IMR-90 (cell line): ENCODE measurements at regions not wholly inside any gene's neighbourhood (a gene's known extent, or its start where the extent isn't known, plus 50 kb on each side); places are given as distances from the start of the nearest gene placed in this dataset.
"Not testable (repeated sequence)": the region's sequence is repeated elsewhere in the genome, so short reads cannot be mapped to it uniquely, and the experiment has no call there.

Source experiments
- ATAC-seq: fragments of 200-7000 bp; cut with Tn5 transposase; 2 replicates; pipeline ENCODE4 v1.9.1; 2020; ENCODE audit warnings: low read depth, mild to moderate bottlenecking, moderate library complexity
- BruUV-seq: library from RNA; stranded (reverse); fragments of 400-500 nt; replicated peaks from 2 replicates; lab custom pipeline; 2021; lab: Mats Ljungman, UMichigan
- CTCF ChIA-PET: fragments of 300-600 bp; formaldehyde crosslinking; extraction: SDS; loops from one replicate; lab custom pipeline; 2021; ENCODE audit warnings: antibody characterized with exemption; lab: Yijun Ruan, JAX
- POLR2A ChIA-PET: fragments of 300-600 bp; sonication (Branson Sonifier 250); formaldehyde crosslinking; loops from one replicate; lab custom pipeline; 2022; ENCODE audit warnings: antibody characterized with exemption; ENCODE audit not compliant: unreplicated experiment; lab: Charles Lee
- DNase-seq: peaks from one replicate; pipeline ENCODE4 v3.0.0; 2013
- H2AFZ ChIP-seq: replicated peaks from 2 replicates; pipeline ENCODE3; 2013; ENCODE audit warnings: low read length, mild to moderate bottlenecking; ENCODE audit not compliant: poor library complexity
- H2AK5ac ChIP-seq: 2 replicates; pipeline ENCODE4 v1.6.1; 2013; ENCODE audit warnings: low read depth, low read length, inconsistent platforms
- H2AK9ac ChIP-seq: replicated peaks from 2 replicates; pipeline ENCODE3; 2013; ENCODE audit warnings: mild to moderate bottlenecking, low read depth, low read length, moderate library complexity; ENCODE audit not compliant: poor library complexity
- H2BK120ac ChIP-seq: 2 replicates; pipeline ENCODE4 v1.6.1; 2013; ENCODE audit warnings: low read depth, low read length, inconsistent platforms
- H2BK15ac ChIP-seq: 3 replicates; pipeline ENCODE4 v1.6.1; 2013; ENCODE audit warnings: low read depth, low read length, inconsistent platforms
- H2BK20ac ChIP-seq: 2 replicates; pipeline ENCODE4 v1.6.1; 2013; ENCODE audit warnings: low read depth, mild to moderate bottlenecking, inconsistent platforms, low read length, moderate library complexity
- H2BK5ac ChIP-seq: 2 replicates; pipeline ENCODE4 v1.6.1; 2013; ENCODE audit warnings: mild to moderate bottlenecking, low read depth, low read length, inconsistent platforms; ENCODE audit not compliant: poor library complexity, severe bottlenecking
- H3K14ac ChIP-seq: replicated peaks from 2 replicates; pipeline ENCODE4 v1.6.1; 2013; ENCODE audit warnings: low read depth, low read length, inconsistent platforms
- H3K18ac ChIP-seq: 2 replicates; pipeline ENCODE4 v1.6.1; 2013; ENCODE audit warnings: low read depth, low read length, control low read depth
- H3K23ac ChIP-seq: 2 replicates; pipeline ENCODE4 v1.6.1; 2013; ENCODE audit warnings: low read depth, low read length, inconsistent platforms
- H3K27ac ChIP-seq: 2 replicates; pipeline ENCODE4 v1.5.1; 2013; ENCODE audit warnings: mild to moderate bottlenecking, control low read depth, low read length; ENCODE audit not compliant: insufficient read depth
- H3K27me3 ChIP-seq: 2 replicates; pipeline ENCODE4 v1.6.1; 2013; ENCODE audit warnings: low read length; ENCODE audit not compliant: control insufficient read depth, insufficient read depth
- H3K36me3 ChIP-seq: 2 replicates; pipeline ENCODE4 v1.6.1; 2013; ENCODE audit warnings: low read length, mixed read lengths; ENCODE audit not compliant: control insufficient read depth, insufficient read depth
- H3K4ac ChIP-seq: 2 replicates; pipeline ENCODE4 v1.6.1; 2013; ENCODE audit warnings: low read depth, low read length, inconsistent platforms
- H3K4me1 ChIP-seq: 2 replicates; pipeline ENCODE4 v1.6.1; 2013; ENCODE audit warnings: low read length, mixed read lengths; ENCODE audit not compliant: control insufficient read depth, insufficient read depth
- H3K4me2 ChIP-seq: 2 replicates; pipeline ENCODE4 v1.6.1; 2013; ENCODE audit warnings: low read depth, mild to moderate bottlenecking, control low read depth, low read length, moderate library complexity
- H3K4me3 ChIP-seq: 2 replicates; pipeline ENCODE4 v1.5.1; 2013; ENCODE audit warnings: low read depth, mild to moderate bottlenecking, control low read depth, low read length, moderate library complexity; ENCODE audit not compliant: insufficient read depth
- H3K56ac ChIP-seq: 2 replicates; pipeline ENCODE4 v1.6.1; 2013; ENCODE audit warnings: low read length, inconsistent platforms; ENCODE audit not compliant: insufficient read depth; ENCODE audit errors: extremely low read depth
- H3K79me1 ChIP-seq, 2 experiments: 2 replicates each; pipeline ENCODE4 v1.6.1; 2013; ENCODE audit warnings: low read length in 2 of 2, inconsistent platforms in 1 of 2, low read depth in 1 of 2
- H3K9ac ChIP-seq: 2 replicates; pipeline ENCODE4 v1.6.1; 2013; ENCODE audit warnings: low read depth, low read length, control low read depth
- H3K9me1 ChIP-seq: 2 replicates; pipeline ENCODE4 v1.6.1; 2013; ENCODE audit warnings: low read length, inconsistent platforms; ENCODE audit not compliant: insufficient read depth
- H3K9me3 ChIP-seq: 2 replicates; pipeline ENCODE4 v1.6.1; 2013; ENCODE audit warnings: low read length; ENCODE audit not compliant: control insufficient read depth, insufficient read depth
- H4K20me1 ChIP-seq: 2 replicates; pipeline ENCODE4 v1.6.1; 2013; ENCODE audit warnings: low read length, inconsistent platforms; ENCODE audit not compliant: insufficient read depth
- H4K5ac ChIP-seq: 2 replicates; pipeline ENCODE4 v1.6.1; 2013; ENCODE audit warnings: mild to moderate bottlenecking, low read depth, low read length, control low read depth
- H4K8ac ChIP-seq, 2 experiments: 2 replicates each; pipeline ENCODE4 v1.6.1; 2013; ENCODE audit warnings: low read depth in 2 of 2, low read length in 2 of 2, control low read depth in 1 of 2, inconsistent platforms in 1 of 2
- H4K91ac ChIP-seq: 2 replicates; pipeline ENCODE4 v1.6.1; 2013; ENCODE audit warnings: low read depth, low read length, inconsistent platforms; ENCODE audit not compliant: insufficient read depth
- WGBS, 2 experiments: methylation state at CpG; one replicate each; pipeline versions ENCODE4 v1.1.5 to v1.1.7; 2013; ENCODE audit warnings: missing lambda C conversion rate in 2 of 2; ENCODE audit not compliant: insufficient read length in 1 of 2; ENCODE audit errors: extremely low coverage in 2 of 2; 5-methylcytosine and 5-hydroxymethylcytosine counted together
- dilution Hi-C: fragments of 300-500 bp; cut with HindIII; formaldehyde crosslinking; loops from one replicate; pipeline ENCODE4 v1.14.3; 2018; ENCODE audit warnings: low sequenced_read_pairs; ENCODE audit not compliant: unreplicated experiment
- in situ Hi-C: fragments of 300-500 bp; cut with MboI; formaldehyde crosslinking; loops from 3 replicates; pipeline ENCODE4 v1.14.3; 2019; ENCODE audit warnings: low sequenced_read_pairs, inconsistent platforms, mixed read lengths
- intact Hi-C: fragments of 100-400 bp; cut with micrococcal nuclease; formaldehyde crosslinking; loops from 2 replicates; pipeline ENCODE4 v1.10.0; 2022

DNA sequence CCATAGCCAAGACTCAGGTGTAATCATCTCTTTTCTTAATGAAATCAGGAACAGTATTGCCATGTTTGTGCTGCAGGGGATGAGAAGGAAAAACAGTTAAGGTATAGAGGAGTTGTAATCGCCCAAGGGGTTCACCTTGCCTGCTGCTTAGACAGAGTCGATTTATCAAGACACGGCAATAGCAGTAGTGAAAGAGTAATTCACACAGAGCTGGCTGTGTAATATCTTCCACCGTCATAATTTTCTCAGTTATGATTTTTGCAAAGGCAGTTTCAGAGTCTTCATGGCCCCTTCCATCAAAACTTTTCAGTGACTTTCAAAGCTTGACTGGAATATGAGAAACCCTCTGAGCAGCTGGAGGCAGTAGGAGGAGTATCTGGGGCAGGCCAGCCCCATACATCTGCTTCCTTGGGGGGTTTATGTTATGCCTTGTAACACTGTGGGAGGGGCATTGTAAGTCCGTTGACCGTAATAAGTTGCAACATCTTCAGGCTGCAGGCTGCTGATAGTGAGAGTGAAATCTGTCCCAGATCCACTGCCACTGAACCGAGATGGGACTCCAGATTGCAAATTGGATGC, 605.4 kb downstream of the RPIA start:
- H3K4me3 ChIP-seq, H3K9me3 ChIP-seq, H3K9ac ChIP-seq, H4K8ac ChIP-seq, H3K9me1 ChIP-seq, H3K4me2 ChIP-seq, H3K14ac ChIP-seq, POLR2A ChIA-PET, H3K18ac ChIP-seq, DNase-seq, H2BK120ac ChIP-seq, H4K5ac ChIP-seq, ATAC-seq, H2BK5ac ChIP-seq, dilution Hi-C loops, H3K79me1 ChIP-seq, H4K91ac ChIP-seq, intact Hi-C loops, H2AK5ac ChIP-seq, H3K4ac ChIP-seq, H3K56ac ChIP-seq, H2AK9ac ChIP-seq, BruUV-seq, H3K27me3 ChIP-seq, H3K4me1 ChIP-seq, in situ Hi-C loops, H3K23ac ChIP-seq, H2BK15ac ChIP-seq, H2BK20ac ChIP-seq, H4K20me1 ChIP-seq, CTCF ChIA-PET, H2AFZ ChIP-seq, H3K36me3 ChIP-seq, H3K27ac ChIP-seq: not testable (repeated sequence)
- no CpG with 5 or more reads among the region's 7 CpGs for WGBS, 2 experiments

DNA sequence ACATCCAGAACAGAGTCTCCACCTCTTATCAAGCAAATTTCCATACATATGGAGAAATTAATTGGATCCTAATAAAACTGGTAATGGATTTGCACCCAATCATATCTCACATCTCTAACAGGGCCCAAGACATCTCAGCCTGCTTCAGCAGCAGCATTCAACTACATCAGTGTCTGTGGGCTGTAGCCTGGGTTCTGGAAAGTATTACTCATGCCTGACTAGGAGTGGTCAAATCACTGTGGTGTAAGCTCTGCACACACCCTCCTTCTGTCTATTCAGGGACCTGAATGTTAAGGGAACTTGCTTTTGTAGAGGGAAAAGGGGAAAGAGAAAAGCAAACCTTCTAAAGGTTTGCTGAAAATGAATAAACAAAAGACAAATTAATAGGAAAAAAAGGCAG, 607.7 kb downstream of the RPIA start:
- H3K79me1 ChIP-seq, H2AK9ac ChIP-seq, ATAC-seq, H3K9me3 ChIP-seq, H3K4me3 ChIP-seq, H4K20me1 ChIP-seq, H4K5ac ChIP-seq, H3K18ac ChIP-seq, H2BK5ac ChIP-seq, H3K9me1 ChIP-seq, H3K14ac ChIP-seq, dilution Hi-C loops, H3K27me3 ChIP-seq, in situ Hi-C loops, H2BK15ac ChIP-seq, H3K36me3 ChIP-seq, H2BK20ac ChIP-seq, BruUV-seq, H2BK120ac ChIP-seq, H2AK5ac ChIP-seq, H4K8ac ChIP-seq, DNase-seq, H4K91ac ChIP-seq, intact Hi-C loops, H3K27ac ChIP-seq, H3K23ac ChIP-seq, POLR2A ChIA-PET, H3K4me1 ChIP-seq, H3K4ac ChIP-seq, CTCF ChIA-PET, H3K4me2 ChIP-seq, H3K9ac ChIP-seq, H2AFZ ChIP-seq, H3K56ac ChIP-seq: not testable (repeated sequence)
